Pons (tissue), 1 donor: ENCODE measurements at regions not wholly inside any gene's neighbourhood (a gene's known extent, or its start where the extent isn't known, plus 50 kb on each side); places are given as distances from the start of the nearest gene placed in this dataset.
A peak's percentile ranks its signal among the peaks of the same experiment; 100 is the strongest.

Source experiments
- DNase-seq: peaks from one replicate; pipeline ENCODE4 v3.0.0-alpha.2; 2016; ENCODE audit warnings: low spot score

- DNase-seq = no peak
Measured at GRCh38 chr9:134247918-134248631, 78.2 kb upstream of the RXRA start.

DNA sequence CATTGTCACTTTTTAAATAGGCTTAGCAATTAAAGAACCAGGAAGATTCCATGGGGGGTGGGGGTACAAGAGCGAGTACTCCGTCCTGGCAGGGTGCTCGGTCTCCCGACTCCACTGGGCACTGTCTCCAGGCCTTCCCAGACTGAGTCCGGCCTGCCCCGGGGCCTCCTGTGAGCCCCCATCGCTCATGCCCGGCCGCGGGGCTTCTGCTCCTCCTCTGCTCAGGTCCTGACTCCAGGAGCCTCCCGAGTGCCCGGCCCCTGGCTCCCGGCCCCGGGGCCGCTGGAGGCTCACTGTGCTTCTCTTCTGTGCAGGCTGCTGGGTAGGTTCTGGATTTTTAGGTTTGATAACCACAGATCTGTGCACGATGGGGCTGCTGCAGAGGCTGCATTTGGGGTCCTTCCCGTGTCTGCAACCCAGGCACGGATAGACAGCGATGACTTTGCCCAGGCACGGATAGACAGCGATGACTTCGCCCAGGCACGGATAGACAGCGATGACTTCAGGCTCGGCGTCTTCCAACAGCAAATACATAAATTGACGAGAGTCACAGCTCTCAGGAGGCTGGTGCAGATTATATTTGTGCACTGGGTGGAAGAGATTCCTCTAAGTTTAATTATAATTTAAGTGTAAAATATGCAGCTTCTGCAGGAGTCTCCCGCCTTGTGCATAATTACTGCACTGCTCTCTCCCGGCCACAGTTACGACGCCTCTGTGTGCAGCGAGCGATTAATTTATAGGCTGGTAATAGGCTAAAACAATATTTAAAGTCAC, 74.8 kb upstream of the RXRA start:
- no peak for DNase-seq

GRCh38 chr9:134252084-134252830, 74.0 kb upstream of the RXRA start:
- no peak for DNase-seq

GRCh38 chr9:134253606-134254205, 72.5 kb upstream of the RXRA start:
- DNase-seq = no peak

GRCh38 chr9:134258332-134258731, 67.9 kb upstream of the RXRA start:
- DNase-seq = no peak

GRCh38 chr9:134258828-134259546, 67.3 kb upstream of the RXRA start:
- no peak for DNase-seq

DNA sequence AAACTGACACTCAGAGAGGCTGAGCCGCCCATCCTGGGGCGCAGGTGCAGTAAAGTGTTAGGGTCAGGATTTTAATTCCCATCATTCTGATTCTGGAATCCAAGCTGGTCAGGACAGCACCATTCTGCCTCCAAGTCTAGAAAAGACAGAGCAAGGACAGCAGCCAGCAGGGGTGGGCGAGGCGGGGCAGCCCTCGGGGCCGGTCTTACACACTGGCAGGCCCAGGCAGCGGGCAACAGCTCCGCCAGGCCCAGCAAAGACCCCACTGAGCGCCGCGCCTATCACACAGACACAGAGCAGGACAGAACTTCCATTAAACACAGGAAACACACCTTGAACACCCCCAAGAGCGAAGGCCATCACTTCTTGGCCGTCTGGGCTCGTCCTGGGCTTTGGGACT, 66.5 kb upstream of the RXRA start:
- no peak for DNase-seq

DNA sequence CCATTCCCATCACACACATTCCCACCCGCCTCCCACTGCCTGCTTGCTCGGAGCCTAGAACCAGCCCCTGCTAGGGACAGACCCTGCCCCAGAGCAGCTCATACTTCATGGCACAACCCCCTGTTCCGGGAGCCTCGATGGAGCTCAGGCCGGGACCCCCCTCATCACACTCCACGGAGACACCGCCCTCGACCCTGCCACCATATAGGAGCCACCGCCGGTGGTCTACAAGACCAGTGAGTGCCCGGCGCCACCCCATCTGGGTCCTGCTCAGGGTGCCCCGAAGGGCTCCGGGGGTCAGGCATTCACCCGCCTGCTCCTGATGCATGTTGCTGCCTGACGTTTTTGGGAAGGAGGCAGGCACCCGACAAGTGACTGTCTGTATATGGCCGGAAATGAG, 65.5 kb upstream of the RXRA start:
- DNase-seq = no peak

- no peak for DNase-seq
Measured at GRCh38 chr9:134262035-134262434, 64.2 kb upstream of the RXRA start.

DNA sequence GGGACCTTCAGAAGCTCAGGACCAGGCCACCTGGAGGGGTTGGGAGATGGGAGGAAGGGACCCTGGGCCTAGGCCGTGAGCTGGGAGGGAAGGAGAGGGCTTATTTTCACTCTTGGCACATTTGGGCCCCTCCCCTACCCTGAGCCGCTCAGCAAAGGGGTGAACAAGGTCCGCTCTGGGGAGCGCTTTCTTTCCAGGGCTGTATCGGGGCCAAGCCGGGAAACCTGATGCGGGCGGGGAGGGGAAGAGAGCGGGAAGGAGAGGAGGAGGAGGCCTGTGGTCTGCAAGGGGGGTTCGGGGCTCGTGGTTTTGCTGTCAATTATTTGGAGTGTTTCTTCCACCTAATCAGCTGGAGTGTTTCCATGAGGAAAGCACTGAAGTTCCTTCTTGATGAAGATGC, 62.7 kb upstream of the RXRA start:
- no peak for DNase-seq

DNA sequence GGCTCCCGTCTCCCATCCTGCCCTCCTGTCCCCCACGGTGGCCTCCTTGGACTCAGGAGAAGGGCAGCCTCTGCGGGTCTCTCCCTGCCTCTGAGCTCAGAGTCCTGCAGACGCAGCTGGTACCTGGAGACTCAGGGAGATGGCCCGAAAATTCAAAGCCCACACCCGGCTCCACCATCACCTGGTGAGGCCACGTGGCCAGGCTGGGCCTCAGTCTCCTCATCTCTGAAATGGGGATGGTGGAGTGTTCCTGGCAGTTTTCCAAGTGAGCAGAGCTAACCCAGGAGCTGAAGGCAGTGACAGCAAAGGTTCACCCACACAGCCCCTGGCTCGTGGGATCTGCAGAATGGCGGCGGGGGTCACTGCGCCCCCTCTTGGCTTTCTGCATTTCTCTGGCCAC, 62.1 kb upstream of the RXRA start:
- DNase-seq = no peak

GRCh38 chr9:134265078-134265477, 61.2 kb upstream of the RXRA start:
- DNase-seq = no peak

- DNase-seq = no peak
Measured at GRCh38 chr9:134266418-134266817, 59.8 kb upstream of the RXRA start.

- no peak for DNase-seq
Measured at GRCh38 chr9:134267305-134267880, 58.9 kb upstream of the RXRA start.

- DNase-seq = peak; percentile 9
Measured at GRCh38 chr9:134267881-134268724, 58.2 kb upstream of the RXRA start.

GRCh38 chr9:134268747-134269146, 57.5 kb upstream of the RXRA start:
- DNase-seq = no peak

DNA sequence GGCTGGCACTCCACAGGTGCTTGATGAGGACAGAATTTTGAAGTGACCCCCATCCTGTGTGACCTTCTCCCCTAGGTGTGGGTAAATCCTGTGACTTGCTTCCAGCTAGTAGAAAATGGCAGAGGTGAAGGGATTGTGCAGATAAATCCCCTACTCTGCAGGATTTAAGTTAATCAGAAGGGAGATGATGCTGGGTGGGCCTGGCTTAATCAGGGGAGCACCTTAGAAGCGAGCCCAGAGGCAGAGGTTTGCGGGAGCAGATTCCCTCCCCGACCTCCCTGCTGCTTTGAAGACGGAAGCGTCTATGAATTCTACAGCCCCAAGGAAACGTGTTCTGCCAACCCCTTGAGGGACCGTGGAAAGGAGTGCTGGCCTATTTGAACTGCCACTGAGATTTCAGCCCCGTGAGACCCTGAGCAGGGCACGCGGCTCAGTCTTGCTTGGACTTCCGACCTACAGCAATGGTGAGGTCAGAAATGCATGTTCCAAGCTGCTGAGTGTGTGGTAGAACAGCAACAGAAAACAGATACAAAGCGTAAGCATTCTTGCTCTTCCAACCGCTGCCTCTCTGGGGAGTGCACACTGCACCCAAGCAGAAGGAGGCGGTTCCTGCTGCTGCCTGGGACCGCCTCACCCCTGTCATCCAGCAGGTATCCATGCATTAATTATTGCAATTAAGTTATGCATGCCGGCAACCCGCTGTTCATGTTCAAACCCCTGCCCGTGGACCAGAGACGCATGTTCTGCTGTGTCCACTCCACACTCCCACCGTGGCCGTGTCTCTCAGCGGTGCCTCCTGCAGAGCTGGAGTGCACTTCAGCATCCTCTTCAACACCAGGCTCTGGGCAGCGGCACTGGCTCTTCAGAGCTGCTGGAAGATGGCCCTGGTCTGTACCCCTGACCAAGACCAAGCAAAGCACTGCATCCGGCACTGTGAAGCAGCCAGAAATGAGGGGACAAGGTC, 54.6 kb upstream of the RXRA start:
- no peak for DNase-seq

- no peak for DNase-seq
Measured at GRCh38 chr9:134272302-134273023, 53.8 kb upstream of the RXRA start.

GRCh38 chr9:134273647-134274046, 52.6 kb upstream of the RXRA start:
- DNase-seq = no peak
